Fibroblast of skin of left quadriceps (primary cell): ENCODE measurements at regions not wholly inside any gene's neighbourhood (a gene's known extent, or its start where the extent isn't known, plus 50 kb on each side); places are given as distances from the start of the nearest gene placed in this dataset.

ENCODE experiments used
- DNase-seq, 2 experiments: peaks; one replicate each; pipeline ENCODE4 v3.0.0-alpha.2; 2013; ENCODE audit warnings: low read depth in 2 of 2

DNA sequence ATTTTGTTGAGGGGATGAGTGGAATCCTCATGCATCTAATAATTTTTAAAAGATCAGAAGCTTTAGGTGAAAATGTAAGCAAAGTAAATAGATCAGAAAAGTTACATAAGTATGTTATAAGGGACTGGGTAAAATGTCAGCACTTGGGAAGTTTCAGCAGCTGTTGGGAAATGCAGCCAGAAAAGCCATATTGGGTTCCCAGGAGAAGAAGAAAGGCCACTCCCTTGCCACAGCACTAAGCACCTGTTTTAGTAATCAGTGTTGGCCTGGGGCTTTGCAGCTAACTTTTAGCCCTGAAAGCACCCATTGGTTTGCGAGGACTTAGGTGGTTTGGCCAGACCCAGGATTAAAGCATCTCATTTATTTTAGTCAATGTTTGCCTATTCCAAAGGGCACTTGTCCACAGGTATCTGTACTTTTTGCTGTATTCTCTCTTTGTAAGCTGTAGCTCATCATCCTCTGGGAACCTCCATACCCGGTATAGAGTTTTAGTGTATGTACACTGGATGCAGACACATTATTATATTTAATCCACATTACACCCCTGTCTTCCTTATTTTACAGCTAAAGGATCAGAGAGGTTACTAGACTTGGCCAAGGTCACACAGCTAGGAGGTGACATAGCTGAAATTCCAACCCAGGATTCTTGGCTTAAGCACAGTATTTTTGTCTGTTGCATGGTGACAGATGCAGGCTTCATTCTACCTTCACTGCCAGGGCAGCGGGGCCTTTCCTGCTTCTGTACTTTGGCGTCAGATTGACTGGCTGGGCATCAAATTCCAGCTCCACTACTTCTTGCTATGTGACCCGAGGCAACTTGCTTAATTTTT, 127.7 kb upstream of the SESN3 start:
- DNase-seq: no peak

DNA sequence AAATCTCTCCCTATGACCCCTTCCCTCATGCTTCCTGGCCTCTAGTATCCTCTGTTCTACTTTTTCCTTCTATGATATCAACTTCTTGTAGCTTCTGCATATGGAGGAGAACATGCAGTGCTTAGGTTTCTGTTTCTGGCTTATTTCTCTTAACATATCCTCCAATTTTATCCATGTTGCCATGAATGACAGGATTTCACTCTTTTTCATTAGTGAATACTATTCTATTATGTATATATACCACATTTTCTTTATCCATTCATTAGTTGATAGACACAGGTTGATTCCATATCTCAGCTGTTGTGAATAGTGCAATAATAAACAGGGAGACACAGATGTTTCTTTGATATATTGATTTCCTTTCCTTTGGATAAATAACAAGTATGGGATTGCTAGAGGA, 123.3 kb upstream of the SESN3 start:
- DNase-seq: no peak

DNA sequence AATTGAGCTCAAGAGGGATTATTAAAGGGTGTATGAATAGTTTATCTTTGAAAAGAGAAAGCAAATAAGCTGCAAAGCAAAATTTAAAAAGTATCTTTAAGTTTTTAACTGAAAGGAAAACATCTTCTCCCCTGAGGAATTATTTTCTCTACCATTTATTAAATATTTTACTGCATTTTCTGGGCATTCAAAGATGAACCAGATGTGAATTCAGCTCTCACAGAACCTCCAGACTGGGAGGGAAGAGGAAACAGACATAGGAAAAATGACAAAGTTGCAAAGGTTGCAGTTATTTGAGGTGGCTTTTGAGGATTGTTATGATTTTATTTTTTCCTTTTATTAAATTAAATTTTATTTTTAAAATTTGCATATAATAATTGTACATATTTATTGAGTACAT, 122.7 kb upstream of the SESN3 start:
- no peak for DNase-seq

DNA sequence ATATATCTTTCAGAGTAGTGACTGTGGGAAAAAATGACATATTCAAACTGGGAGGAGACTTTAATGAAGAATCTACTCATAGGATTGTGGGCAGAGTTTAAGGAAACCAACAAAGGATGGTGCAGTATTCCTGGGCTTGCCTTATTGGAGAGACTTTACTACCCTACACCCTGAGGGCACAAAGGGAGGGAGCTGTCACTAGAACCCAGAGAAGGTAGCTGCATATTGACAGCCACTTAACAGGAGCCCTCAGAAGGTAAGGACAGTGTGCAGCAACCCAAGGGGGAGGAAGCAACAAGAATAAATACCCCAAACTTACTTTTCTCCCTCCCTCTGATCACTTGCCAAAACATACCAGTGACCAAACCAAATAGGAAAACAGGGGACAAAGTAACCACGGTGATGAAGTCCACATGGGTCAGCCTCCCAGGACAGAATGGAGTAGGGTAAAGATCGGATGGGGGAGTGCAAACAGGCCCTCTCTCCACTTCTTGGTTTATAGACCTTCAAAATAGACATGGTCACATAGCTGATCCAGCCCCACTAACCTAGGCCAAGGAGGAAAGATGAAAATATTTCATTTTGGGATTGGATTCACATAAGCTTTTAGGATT, 121.8 kb upstream of the SESN3 start:
- DNase-seq: no peak

DNA sequence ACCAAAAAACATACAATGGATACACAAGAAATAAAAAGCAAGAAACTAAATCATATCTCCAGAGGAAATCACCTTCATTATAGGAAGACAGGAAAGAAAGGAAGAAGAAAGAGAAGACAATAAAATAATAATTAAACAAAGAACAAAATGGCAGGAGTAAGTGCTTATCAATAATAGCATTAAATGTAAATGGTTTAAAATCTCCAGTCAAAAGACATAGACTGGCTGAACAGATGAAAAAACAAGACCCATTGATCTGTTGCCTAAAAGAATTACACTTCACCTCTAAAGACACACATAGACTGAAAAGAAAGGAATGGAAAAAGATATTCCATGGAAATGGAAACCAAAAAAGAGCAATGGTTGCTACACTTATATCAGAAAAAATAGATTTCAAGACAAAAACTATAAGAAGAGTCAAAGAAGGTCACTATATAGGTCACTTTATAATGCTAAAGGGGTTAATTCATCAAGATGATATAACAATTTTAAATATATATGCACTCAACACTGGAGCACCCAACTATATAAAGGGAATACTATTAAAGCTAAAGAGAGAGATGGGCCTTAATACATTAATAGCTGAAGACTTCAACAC, 118.4 kb upstream of the SESN3 start:
- DNase-seq: no peak

DNA sequence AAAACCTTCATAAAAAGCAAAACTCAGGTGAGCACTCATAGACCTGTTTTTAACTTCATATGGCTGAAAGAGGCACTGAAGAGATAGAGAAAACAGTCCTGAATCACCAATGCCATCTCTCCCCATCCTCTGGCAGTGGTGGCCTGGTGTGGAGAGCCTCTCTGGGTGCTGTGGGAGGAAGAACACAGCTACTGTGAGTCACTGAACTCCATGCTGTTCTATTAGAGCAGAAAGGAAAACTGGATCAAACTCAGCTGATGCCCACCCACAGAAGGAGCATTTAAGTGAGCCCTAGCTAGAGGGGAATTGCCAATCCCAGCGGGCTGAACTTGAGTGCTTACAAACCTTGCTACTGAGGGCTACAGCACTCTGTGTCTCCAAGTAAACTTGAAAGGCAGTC, 115.3 kb upstream of the SESN3 start:
- no peak for DNase-seq

DNA sequence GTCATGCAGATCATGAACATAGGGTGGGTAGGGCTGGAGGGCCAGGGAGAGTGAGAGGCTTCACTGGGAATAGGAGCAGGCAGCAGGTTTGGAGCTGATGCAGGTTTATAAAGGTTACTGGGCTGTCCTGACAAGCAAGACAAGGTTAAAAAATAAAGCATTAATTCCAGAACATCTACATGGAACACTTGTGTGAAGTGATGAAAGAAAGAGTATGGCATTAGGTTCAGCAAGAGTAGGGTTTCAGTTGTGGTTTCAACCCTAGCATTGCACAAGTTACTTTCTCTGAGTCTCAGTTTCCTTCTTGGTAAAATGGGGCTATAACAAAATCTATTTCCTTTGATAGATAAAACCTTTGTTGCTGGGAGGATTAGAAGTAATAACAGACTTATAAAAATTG, 114.6 kb upstream of the SESN3 start:
- no peak for DNase-seq

DNA sequence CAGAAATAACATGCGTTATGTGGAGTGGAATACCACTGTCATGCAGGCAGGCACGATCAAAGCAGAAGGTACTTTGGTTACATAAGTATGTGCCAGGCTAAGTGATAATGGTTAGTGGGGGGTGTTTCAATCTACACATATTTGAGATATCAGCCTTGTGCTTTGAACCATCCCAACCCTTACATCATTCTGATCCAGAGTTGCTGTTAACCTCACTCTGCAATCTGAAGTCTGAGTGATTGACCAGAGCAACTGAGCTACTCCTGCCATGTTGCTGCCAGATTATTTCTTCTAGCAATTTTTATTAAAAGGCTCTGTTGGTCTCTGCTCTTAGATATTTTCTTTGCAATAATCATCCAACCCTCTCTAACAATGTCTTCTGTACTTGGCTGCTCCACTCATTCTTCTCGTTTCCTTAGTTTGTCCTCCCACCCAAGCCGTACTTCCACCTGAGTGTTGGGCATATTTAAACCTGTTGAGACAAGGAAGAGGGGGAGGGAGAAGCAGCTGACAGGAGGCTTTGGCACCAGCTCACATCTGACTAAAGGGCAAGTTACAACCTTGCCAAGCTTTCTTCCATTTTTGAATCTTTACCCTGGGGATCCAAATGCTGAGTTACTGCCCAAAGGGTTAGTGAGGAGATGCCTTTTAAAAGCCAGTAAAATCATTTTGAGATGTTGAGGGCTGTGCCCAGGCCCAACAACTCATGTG, 114.1 kb upstream of the SESN3 start:
- no peak for DNase-seq

DNA sequence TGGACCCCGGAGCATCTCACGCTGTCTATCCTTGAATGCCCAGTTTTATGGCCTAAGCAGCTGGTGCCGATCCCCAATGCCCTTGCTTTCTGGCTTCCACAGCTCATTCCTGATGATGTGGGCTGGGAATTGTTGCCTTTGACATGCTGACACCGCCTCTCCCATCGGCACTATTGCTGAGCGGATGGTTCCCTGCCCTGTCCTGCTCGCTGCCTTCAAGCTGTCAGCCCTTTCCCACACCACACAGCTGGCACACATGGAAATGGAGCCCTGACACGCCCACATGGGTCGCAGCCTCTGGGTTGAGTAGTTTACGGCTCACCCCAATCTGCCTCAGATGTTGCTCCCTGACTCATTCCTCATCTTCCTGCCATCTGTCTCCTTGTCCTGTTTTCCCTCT, 110.2 kb upstream of the SESN3 start:
- no peak for DNase-seq

DNA sequence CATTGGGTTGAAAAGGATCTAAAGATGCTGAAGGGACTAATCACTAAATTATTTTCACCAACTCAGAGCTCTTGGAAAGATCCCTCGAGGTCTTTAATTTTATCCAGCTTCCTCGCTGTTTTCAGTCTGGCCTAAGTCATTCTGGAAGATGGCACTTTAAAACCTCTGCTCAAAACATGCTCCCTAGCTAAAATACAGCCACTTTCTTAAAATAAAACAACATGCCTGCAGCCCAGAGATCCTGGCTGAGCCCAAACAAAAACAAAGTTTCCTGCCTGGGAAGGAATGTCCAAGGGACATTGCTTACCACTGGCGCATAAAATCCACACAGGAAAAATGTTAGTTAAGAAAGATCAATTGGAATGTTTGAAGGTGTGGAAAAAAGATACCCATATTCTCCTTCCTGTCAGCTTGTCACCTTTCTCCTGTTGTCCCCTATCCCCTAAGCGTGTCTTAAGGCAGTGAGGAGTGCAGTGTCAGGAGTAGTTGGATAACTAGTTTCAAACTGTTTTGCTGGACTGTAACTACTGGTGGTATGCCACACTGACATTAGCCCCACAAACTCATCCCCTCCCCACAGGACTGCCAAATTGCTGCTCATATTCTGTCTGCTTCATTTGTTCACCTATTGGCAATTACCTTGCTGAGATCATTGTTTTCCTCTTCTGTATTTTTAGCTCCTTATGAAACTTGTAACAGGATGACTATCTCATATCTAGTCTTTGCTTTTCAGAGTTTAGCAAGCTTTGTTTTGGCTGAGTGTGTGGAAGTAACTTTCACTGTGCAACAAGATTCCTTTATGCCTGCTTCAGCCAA, 108.3 kb upstream of the SESN3 start:
- no peak for DNase-seq

DNA sequence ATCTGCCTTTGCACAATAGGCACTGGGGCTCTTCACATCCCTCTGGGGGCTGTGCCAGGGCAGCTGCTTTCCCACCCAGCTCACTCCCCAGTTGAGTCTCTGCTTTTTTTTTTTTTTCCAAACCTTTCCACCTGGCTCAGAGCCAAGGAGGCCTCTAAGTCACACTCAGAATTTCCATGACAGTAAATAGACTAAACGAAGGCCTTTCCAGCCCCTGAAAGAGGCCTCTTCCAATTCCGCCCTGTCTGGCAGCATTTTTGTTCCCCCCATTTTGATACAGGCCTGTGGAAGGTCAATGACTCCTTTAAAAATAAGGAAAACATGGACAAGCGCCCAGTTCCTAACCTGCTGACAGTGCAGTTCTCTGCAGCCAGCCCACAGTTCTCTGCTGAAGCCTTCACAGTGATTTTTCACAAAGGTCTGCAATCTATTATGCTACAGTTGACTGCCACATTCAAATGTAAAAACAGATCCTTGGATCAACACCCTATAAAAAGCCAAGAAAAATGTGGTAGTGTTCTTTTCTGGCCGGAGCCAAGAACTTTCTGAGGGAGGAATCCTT, 107.5 kb upstream of the SESN3 start:
- peak; percentile 77 to 78 for DNase-seq

DNA sequence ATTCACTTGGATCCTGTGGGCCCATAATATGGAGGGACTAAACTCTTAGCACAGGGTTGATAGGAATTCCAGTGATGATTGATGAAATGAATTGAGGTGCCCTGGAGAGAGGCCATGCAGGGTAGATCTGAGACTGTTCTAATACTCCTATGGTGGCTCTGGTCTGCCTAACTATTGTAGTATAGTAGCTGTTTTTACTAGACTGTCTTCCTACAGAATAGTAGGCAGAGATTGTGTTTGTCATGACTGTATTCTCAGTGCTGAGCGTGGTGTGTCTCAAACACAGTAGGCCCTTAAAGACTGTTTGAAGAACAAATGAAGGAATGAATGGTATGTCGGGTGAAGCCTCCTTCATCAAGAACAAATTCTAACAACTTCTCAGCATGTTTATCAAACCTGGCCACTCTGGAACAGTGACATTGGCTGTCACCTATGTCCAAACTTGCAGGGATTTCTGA, 107.0 kb upstream of the SESN3 start:
- DNase-seq: no peak

DNA sequence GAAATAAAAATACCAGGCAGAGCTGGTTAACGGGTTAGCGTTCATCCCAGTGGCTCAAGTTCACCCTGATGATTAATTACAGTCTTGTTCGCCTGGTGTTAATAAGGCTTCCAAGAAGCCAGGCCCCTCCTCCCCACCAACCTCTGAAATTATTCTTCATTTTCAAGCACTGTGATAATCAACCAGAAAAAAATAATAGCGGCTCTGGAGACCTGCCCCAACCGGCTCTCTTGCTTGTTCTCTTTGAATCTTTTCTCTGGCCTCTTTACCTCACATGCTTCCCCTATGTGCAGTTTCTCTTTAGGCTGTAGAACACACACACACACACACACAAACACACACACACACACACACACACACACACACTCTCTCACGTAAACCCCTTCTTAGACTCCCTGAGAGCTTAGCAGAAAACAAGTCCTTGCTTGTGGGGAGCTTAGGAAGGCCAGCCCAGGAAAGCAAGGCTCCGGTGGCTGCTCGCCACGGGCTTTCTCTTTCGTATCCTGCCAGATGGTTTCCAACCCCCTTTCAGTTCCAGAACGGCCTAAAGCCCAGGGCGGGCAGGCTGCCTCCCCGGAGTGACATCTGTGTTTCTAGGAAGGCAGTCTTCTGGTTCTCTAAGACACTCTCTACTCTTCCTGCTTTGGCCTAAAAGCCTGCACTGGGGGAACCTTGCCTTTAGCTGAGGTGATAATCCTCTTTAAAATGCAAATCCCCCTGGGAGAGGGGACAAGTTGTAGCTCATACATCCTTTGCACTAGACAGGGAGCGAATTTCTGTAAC, 106.4 kb upstream of the SESN3 start:
- peak; percentile 44 to 53 for DNase-seq

DNA sequence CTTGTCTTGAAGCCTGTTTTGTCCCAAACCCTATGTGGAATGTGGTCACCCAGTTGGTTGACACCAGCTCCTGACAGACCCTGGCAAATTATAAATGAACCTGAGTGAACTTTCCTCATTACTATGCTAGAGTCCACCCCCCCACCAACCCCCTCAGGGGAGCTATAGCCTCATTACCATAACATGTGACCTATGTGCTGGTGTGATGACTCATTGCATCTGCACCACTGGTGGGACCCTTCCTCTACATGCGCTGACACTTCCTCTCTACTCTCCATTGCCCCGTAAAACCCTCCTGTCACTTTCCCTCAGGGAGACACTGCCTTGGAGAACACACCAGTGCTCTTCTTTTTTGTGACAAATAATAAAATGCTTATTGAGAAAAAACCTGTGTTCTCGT, 105.0 kb upstream of the SESN3 start:
- DNase-seq: no peak

DNA sequence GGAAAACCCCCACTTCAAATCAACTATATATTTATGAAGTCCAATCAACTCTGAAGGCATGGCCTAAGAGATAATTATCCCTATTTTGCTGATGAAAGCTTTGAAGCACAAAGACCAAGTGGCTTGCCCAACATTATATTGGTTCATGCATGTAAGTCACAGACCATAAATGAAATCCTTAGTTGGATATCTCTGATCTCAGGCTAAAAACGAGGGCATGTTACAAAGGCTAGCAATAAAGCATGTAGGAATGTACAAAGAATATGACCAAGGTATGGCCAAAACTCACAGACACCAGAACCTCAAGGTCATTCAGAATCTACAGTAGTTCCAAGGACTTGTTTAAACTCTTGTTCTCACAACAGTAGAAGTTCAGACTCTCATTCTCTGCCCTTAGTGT, 100.2 kb upstream of the SESN3 start:
- no peak for DNase-seq

DNA sequence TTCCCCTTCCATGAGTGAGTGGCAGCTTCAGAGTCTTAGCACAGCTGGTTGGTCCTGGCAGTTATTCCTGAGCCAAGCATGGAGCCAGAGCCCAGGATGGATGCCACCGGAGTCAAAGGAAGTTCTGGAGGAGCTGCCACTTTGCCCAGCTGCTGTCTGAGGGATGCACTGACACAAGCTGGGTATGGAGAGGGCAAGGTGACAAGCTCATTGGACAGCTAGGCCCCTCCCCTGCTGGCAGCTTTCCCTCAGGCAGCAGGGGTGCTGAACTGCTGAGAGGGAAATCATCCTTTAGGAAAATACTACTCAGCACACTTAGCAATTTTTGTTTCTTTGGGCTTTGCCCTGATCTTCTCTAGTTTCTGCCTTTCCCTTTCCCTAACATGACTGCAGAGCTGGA, 99.3 kb upstream of the SESN3 start:
- DNase-seq: no peak

DNA sequence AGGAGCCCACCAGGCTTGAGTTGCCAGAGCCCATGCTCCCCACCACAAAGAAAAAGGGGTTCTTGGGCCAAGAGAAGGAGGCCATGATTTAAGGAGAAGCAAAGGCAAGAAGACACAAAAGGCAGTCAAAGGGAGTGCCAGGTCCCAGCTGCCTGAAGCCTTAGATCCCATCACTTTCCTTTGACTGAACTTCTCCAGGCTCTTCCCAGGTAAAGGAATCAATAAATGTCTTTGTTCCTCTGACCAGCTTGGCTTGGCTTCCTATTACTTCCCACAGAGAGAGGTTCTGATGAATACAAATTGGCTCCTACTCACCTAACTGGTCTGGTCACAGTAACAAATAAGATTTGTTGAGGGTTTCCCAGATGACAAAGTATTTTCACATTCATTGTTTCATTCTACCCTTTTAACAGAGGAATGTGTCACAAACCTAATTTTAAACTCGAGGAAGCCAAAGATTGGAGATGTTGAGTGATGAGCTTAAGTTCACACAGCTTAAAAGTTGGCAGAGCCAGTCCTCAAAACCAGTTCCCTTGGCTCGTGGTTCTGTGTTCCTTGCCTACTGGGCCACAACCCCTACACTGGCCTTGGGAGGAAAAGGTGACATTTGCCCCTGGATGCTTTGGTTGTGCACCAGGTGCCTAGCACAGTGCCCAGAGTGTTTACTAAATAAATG, 96.4 kb upstream of the SESN3 start:
- DNase-seq: no peak

DNA sequence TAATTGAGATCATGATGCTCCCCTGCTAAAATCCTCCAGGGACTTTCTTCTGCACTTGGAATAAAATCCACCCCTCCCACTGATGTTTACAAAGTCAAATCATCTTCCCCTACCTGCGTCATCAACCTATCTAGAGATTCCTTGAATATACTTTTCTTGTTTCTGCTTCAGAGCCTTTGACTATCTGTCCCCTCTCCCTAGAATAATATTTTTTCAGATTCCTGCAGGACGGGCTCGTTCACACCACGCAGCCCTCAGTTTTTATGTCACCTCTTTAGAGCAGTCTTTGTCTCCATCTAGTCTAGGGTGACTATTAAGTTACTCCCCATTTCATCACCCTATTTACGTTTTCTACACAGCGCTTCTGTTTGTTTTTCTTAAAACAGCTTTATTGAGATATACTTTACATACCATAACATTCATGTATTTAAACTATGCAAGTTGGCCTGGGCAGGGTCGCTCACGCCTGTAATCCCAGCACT, 94.8 kb upstream of the SESN3 start:
- DNase-seq: no peak

DNA sequence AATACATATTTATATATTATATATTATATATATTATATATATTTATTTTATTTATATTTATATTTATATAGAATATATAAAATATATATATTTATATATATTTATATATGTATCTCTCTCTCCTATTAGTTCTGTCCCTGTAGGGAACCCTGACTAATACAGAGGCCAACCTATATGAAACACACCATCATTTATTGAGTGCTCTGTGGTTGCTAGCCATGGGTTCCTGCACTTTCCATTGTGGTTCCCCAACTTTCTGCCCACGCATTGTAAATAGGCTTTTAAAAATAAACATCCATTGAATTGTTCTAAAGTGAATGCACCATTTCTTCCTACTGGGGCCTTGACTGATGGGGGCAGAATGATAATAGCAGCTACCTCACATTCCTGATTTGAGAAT, 93.8 kb upstream of the SESN3 start:
- no peak for DNase-seq

DNA sequence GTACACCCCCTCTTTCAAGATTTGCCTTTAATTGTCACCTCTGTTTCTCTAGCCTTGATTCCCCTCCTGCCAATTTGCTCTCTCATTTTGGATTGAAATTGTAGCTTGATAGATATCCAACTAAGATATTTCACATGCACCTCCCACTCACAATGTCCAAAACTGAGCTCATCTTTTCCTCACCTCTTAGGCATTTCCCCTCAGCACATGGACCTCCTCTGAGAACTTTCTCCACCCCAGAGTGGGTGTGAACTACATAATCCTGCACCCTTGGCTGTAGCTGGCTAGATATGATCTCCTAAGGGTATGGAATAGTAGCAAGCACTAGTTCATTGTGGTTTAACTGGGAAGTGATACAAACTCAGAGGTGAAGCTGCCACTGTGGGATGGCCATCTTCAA, 91.5 kb upstream of the SESN3 start:
- DNase-seq: peak; percentile 45 to 51
